ENCODE measurements at regions not wholly inside any gene's neighbourhood (a gene's known extent, or its start where the extent isn't known, plus 50 kb on each side); places are given as distances from the start of the nearest gene placed in this dataset.

- H3K27ac ChIP-seq = no peak overlapping the region
These were observed 1483.0 kb downstream of the CDH8 start for GRCh38 chr16:60553090-60553757.

GRCh38 chr16:60541535-60541934 is 1494.7 kb downstream of the CDH8 start:
- no peak overlapping the region for H3K27ac ChIP-seq
- no peak for TF ChIP-seq CTCF (conservative IDR thresholded peaks at IDR 0.05)

More at GRCh38 chr16:60553090-60553757, 1483.0 kb downstream of the CDH8 start:
- TF ChIP-seq CTCF (conservative IDR thresholded peaks at IDR 0.05) = no peak

- no peak for TF ChIP-seq CTCF (conservative IDR thresholded peaks at IDR 0.05)
- no peak overlapping the region for H3K27ac ChIP-seq
These were observed 1525.3 kb downstream of the CDH8 start for GRCh38 chr16:60510941-60511340.

GRCh38 chr16:60510208-60510607 is 1526.0 kb downstream of the CDH8 start:
- TF ChIP-seq CTCF (conservative IDR thresholded peaks at IDR 0.05) = no peak

GRCh38 chr16:60491273-60491672 is 1545.0 kb downstream of the CDH8 start:
- TF ChIP-seq CTCF (conservative IDR thresholded peaks at IDR 0.05) = no peak
- H3K27ac ChIP-seq = no peak overlapping the region

More at GRCh38 chr16:60510208-60510607, 1526.0 kb downstream of the CDH8 start:
- H3K27ac ChIP-seq = no peak overlapping the region

- no peak overlapping the region for H3K27ac ChIP-seq
- TF ChIP-seq CTCF (conservative IDR thresholded peaks at IDR 0.05) = no peak
These were observed 1550.3 kb downstream of the CDH8 start for GRCh38 chr16:60485872-60486489.

GRCh38 chr16:60484901-60485300 is 1551.3 kb downstream of the CDH8 start:
- no peak for TF ChIP-seq CTCF (conservative IDR thresholded peaks at IDR 0.05)
- no peak overlapping the region for H3K27ac ChIP-seq
